ENCODE measurements at regions not wholly inside any gene's neighbourhood (a gene's known extent, or its start where the extent isn't known, plus 50 kb on each side); places are given as distances from the start of the nearest gene placed in this dataset.
"Not testable (repeated sequence)": the region's sequence is repeated elsewhere in the genome, so short reads cannot be mapped to it uniquely, and the experiment has no call there.

GRCh38 chr12:43226151-43226550 lies 325.9 kb downstream of the ADAMTS20 start:
- H3K14ac ChIP-seq (ENCODE audit: insufficient read depth, low read length), result no peak overlapping the region
- H2BK12ac ChIP-seq (ENCODE audit: insufficient read length, low read depth, low read length), result no peak overlapping the region
- no peaks in the 10 kb centered on the region for H3K79me1 ChIP-seq (ENCODE audit: insufficient read depth, low read depth, low read length, poor library complexity, severe bottlenecking)
- no peak overlapping the region for H3K9ac ChIP-seq (ENCODE audit: extremely low read depth, insufficient read length, low read length)
- no CpG with 5 or more reads among the region's 2 CpGs for WGBS (ENCODE audit: extremely low coverage, insufficient read length, low lambda C conversion rate)
- H2AFZ ChIP-seq (ENCODE audit: low read length), result no peak overlapping the region
- H4K91ac ChIP-seq (ENCODE audit: insufficient read length, low read depth, low read length), result no peak overlapping the region
- Mint-ChIP-seq H3K9me3 (peaks cover 9 to 20% of the 10 kb centered on the region in 2 experiments), H3K4me3 (no peak overlapping the region), H3K4me1 (peaks cover 5 to 6% of the 10 kb centered on the region in 2 experiments; a peak in 3 of 4 replicates), H3K36me3 (ENCODE audit: insufficient read depth in 1 of 3, low read depth in 3 of 3) (peaks cover 5 to 22% (median 7%) of the 10 kb centered on the region in 3 experiments), H3K27ac (no peak overlapping the region), H3K27me3 (ENCODE audit: low read depth) (no peaks in the 10 kb centered on the region)
- no peaks in the 10 kb centered on the region for H3K79me2 ChIP-seq (ENCODE audit: insufficient read depth, low read length)
- H2BK120ac ChIP-seq (ENCODE audit: low read depth, low read length, poor library complexity, severe bottlenecking), result no peak overlapping the region
- H3K4ac ChIP-seq (ENCODE audit: low read depth, low read length), result no peak overlapping the region
- no peak for TF ChIP-seq CTCF (conservative IDR thresholded peaks at IDR 0.05)
- H4K20me1 ChIP-seq (ENCODE audit: control insufficient read depth, insufficient read depth, insufficient read length), result no peaks in the 10 kb centered on the region
- no peak overlapping the region for H3T11ph ChIP-seq (ENCODE audit: low read length)
- H3K9me3 ChIP-seq (ENCODE audit: control insufficient read depth, low read depth, low read length), result no peaks in the 10 kb centered on the region
- no peak overlapping the region for H4K8ac ChIP-seq (replicated peaks; ENCODE audit: insufficient read length, low read depth, low read length)
- DNase-seq, result no peak
- no peak overlapping the region for H3K27ac ChIP-seq (ENCODE audit: insufficient read length, low read depth, low read length)
- H4K5ac ChIP-seq (ENCODE audit: insufficient read length, low read depth, low read length), result no peak overlapping the region
- H2AK5ac ChIP-seq (ENCODE audit: insufficient read length, low read length), result no peak overlapping the region
- no peak overlapping the region for H3K18ac ChIP-seq (ENCODE audit: insufficient read length, low read depth, low read length)
- no peaks in the 10 kb centered on the region for H3K4me1 ChIP-seq (ENCODE audit: insufficient read depth, low read length)
- H3K4me2 ChIP-seq (ENCODE audit: insufficient read depth, insufficient read length, low read length), result no peak overlapping the region
- no peaks in the 10 kb centered on the region for H3K27me3 ChIP-seq (ENCODE audit: insufficient read depth, low read length)
- no peak overlapping the region for H2BK15ac ChIP-seq (ENCODE audit: low read depth, low read length)
- H3K23me2 ChIP-seq (ENCODE audit: insufficient read length, low read depth, low read length, poor library complexity, severe bottlenecking), result no peaks in the 10 kb centered on the region
- H3K56ac ChIP-seq (ENCODE audit: insufficient read length, low read depth, low read length), result no peak overlapping the region
- H2BK5ac ChIP-seq (ENCODE audit: insufficient read length, low read length), result no peak overlapping the region
- no peak overlapping the region for H2BK20ac ChIP-seq (ENCODE audit: low read depth, low read length, poor library complexity, severe bottlenecking)
- no peak overlapping the region for H3K23ac ChIP-seq (ENCODE audit: insufficient read length, low read depth, low read length)

GRCh38 chr12:43224190-43224805 lies 327.7 kb downstream of the ADAMTS20 start:
- not testable (repeated sequence) for DNase-seq; H3K27ac Mint-ChIP-seq; H2BK12ac ChIP-seq (ENCODE audit: insufficient read length, low read depth, low read length); H2AK5ac ChIP-seq (ENCODE audit: insufficient read length, low read length); H2BK120ac ChIP-seq (ENCODE audit: low read depth, low read length, poor library complexity, severe bottlenecking); H3K18ac ChIP-seq (ENCODE audit: insufficient read length, low read depth, low read length); H3K4me2 ChIP-seq (ENCODE audit: insufficient read depth, insufficient read length, low read length); H3K9me3 ChIP-seq (ENCODE audit: control insufficient read depth, low read depth, low read length); H3K4me1 ChIP-seq (ENCODE audit: insufficient read depth, low read length); H2BK20ac ChIP-seq (ENCODE audit: low read depth, low read length, poor library complexity, severe bottlenecking); H3T11ph ChIP-seq (ENCODE audit: low read length); H4K20me1 ChIP-seq (ENCODE audit: control insufficient read depth, insufficient read depth, insufficient read length); H3K79me2 ChIP-seq (ENCODE audit: insufficient read depth, low read length); H3K56ac ChIP-seq (ENCODE audit: insufficient read length, low read depth, low read length); H3K4ac ChIP-seq (ENCODE audit: low read depth, low read length); H3K9ac ChIP-seq (ENCODE audit: extremely low read depth, insufficient read length, low read length); H4K5ac ChIP-seq (ENCODE audit: insufficient read length, low read depth, low read length); H3K4me1 Mint-ChIP-seq; H3K27me3 Mint-ChIP-seq (ENCODE audit: low read depth); H3K23me2 ChIP-seq (ENCODE audit: insufficient read length, low read depth, low read length, poor library complexity, severe bottlenecking); H3K4me3 Mint-ChIP-seq; H2AFZ ChIP-seq (ENCODE audit: low read length); H2BK5ac ChIP-seq (ENCODE audit: insufficient read length, low read length); H3K79me1 ChIP-seq (ENCODE audit: insufficient read depth, low read depth, low read length, poor library complexity, severe bottlenecking); H2BK15ac ChIP-seq (ENCODE audit: low read depth, low read length); H4K8ac ChIP-seq (replicated peaks; ENCODE audit: insufficient read length, low read depth, low read length); H3K23ac ChIP-seq (ENCODE audit: insufficient read length, low read depth, low read length); H3K14ac ChIP-seq (ENCODE audit: insufficient read depth, low read length); H4K91ac ChIP-seq (ENCODE audit: insufficient read length, low read depth, low read length); H3K27ac ChIP-seq (ENCODE audit: insufficient read length, low read depth, low read length); H3K27me3 ChIP-seq (ENCODE audit: insufficient read depth, low read length)
- WGBS (ENCODE audit: extremely low coverage, insufficient read length, low lambda C conversion rate), result no CpG with 5 or more reads among the region's 36 CpGs
- peaks cover 9 to 17% of the 10 kb centered on the region in 2 experiments for H3K9me3 Mint-ChIP-seq
- H3K36me3 Mint-ChIP-seq (ENCODE audit: insufficient read depth in 1 of 3, low read depth in 3 of 3), result peaks cover 5 to 22% (median 7%) of the 10 kb centered on the region in 3 experiments
